ENCODE measurements at regions not wholly inside any gene's neighbourhood (a gene's known extent, or its start where the extent isn't known, plus 50 kb on each side); places are given as distances from the start of the nearest gene placed in this dataset.

GRCh38 chr14:28297559-28297958 is 469.0 kb upstream of the FOXG1 start:
- TF ChIP-seq CTCF (IDR thresholded peaks at IDR 0.05): no peak
- TF ChIP-seq POLR2AphosphoS5 (IDR thresholded peaks at IDR 0.05): no peak
- no peak for TF ChIP-seq EP300 (IDR thresholded peaks at IDR 0.05; ENCODE audit: low read depth)
